Kidney epithelial cell (primary cell): ENCODE measurements at regions not wholly inside any gene's neighbourhood (a gene's known extent, or its start where the extent isn't known, plus 50 kb on each side); places are given as distances from the start of the nearest gene placed in this dataset.
"Not testable (repeated sequence)": the region's sequence is repeated elsewhere in the genome, so short reads cannot be mapped to it uniquely, and the experiment has no call there.

Experiments used
- DNase-seq: peaks from one replicate; pipeline ENCODE4 v3.0.0-alpha.2; 2010; ENCODE audit warnings: low read depth
- H3K27me3 ChIP-seq: 2 replicates; pipeline ENCODE4 v1.6.0; 2011; ENCODE audit warnings: low read length; ENCODE audit not compliant: control insufficient read depth, insufficient read depth
- H3K36me3 ChIP-seq: 2 replicates; pipeline ENCODE4 v1.5.1; 2011; ENCODE audit warnings: low read length; ENCODE audit not compliant: control insufficient read depth, insufficient read depth
- H3K4me3 ChIP-seq: 2 replicates; pipeline ENCODE4 v1.5.1; 2011; ENCODE audit warnings: low read depth, mild to moderate bottlenecking, control low read depth, low read length
- CTCF ChIP-seq: IDR thresholded peaks from 2 replicates; pipeline ENCODE4 v1.5.1; 2011; ENCODE audit warnings: mild to moderate bottlenecking, moderate library complexity, low read length, control low read depth, inconsistent platforms; ENCODE audit not compliant: insufficient read depth, poor library complexity, severe bottlenecking

- Histone ChIP-seq H3K36me3 (no peaks in the 10 kb centered on the region), H3K4me3 (no peak overlapping the region), H3K27me3 (no peaks in the 10 kb centered on the region)
- DNase-seq: no peak
- TF ChIP-seq CTCF: no peak
Observed at GRCh38 chr3:27642796-27643195, 79.3 kb downstream of the EOMES start.

- Histone ChIP-seq H3K27me3 (no peaks in the 10 kb centered on the region), H3K4me3 (no peak overlapping the region), H3K36me3 (no peaks in the 10 kb centered on the region)
- no peak for DNase-seq
- TF ChIP-seq CTCF: no peak
Observed at GRCh38 chr3:27641888-27642601, 80.1 kb downstream of the EOMES start.

GRCh38 chr3:27641271-27641800 is 80.8 kb downstream of the EOMES start:
- DNase-seq: no peak
- Histone ChIP-seq H3K36me3 (no peaks in the 10 kb centered on the region), H3K4me3 (no peak overlapping the region), H3K27me3 (no peaks in the 10 kb centered on the region)
- no peak for TF ChIP-seq CTCF

- DNase-seq: no peak
- Histone ChIP-seq H3K27me3 (no peaks in the 10 kb centered on the region), H3K4me3 (no peak overlapping the region), H3K36me3 (no peaks in the 10 kb centered on the region)
- TF ChIP-seq CTCF: no peak
Observed at GRCh38 chr3:27639271-27639670, 82.9 kb downstream of the EOMES start.

GRCh38 chr3:27638594-27638993 is 83.5 kb downstream of the EOMES start:
- Histone ChIP-seq H3K27me3 (no peaks in the 10 kb centered on the region), H3K36me3 (no peaks in the 10 kb centered on the region), H3K4me3 (no peak overlapping the region)
- DNase-seq: no peak
- no peak for TF ChIP-seq CTCF

- Histone ChIP-seq H3K4me3 (no peak overlapping the region), H3K27me3 (no peaks in the 10 kb centered on the region), H3K36me3 (no peaks in the 10 kb centered on the region)
- no peak for DNase-seq
- TF ChIP-seq CTCF: no peak
Observed at GRCh38 chr3:27637346-27637995, 84.7 kb downstream of the EOMES start.

- not testable (repeated sequence) for DNase-seq, H3K36me3 ChIP-seq, H3K27me3 ChIP-seq, H3K4me3 ChIP-seq
Observed at GRCh38 chr3:27635006-27635405, 87.1 kb downstream of the EOMES start.
